GM12878 (cell line): ENCODE measurements at regions not wholly inside any gene's neighbourhood (a gene's known extent, or its start where the extent isn't known, plus 50 kb on each side); places are given as distances from the start of the nearest gene placed in this dataset.

ENCODE experiments used
- ATAC-seq: fragments of 200-7000 bp; cut with Tn5 transposase; 3 replicates; pipeline ENCODE4 v1.9.1; 2020; ENCODE audit warnings: mild to moderate bottlenecking, moderate library complexity
- BruUV-seq: library from RNA; stranded (reverse); fragments of 400-500 nt; replicated peaks from 2 replicates; lab custom pipeline; 2021; lab: Mats Ljungman, UMichigan
- CTCF ChIA-PET: fragments of 300-600 bp; sonication (Branson Sonifier 250); formaldehyde crosslinking; extraction: SDS; loops from one replicate; lab custom pipeline; 2021; ENCODE audit warnings: inconsistent platforms; lab: Yijun Ruan, JAX
- POLR2A ChIA-PET: fragments of 350-600 bp; formaldehyde crosslinking; extraction: SDS; loops from one replicate; lab custom pipeline; 2021; ENCODE audit warnings: inconsistent platforms; lab: Charles Lee
- RAD21 ChIA-PET: fragments of 300-600 bp; sonication (Branson Sonifier 250); formaldehyde crosslinking; loops from one replicate; lab custom pipeline; 2023; ENCODE audit warnings: antibody characterized with exemption; ENCODE audit not compliant: unreplicated experiment; lab: Charles Lee
- SMC1A ChIA-PET: fragments of 300-600 bp; sonication (Branson Sonifier 250); formaldehyde crosslinking; loops from one replicate; lab custom pipeline; 2023; ENCODE audit not compliant: unreplicated experiment, uncharacterized antibody; lab: Charles Lee
- DNase-seq: peaks from one replicate; pipeline ENCODE4 v3.0.0-alpha.2; 2011; ENCODE audit warnings: low read depth, low spot score
- FAIRE-seq: peaks from 3 replicates; lab custom pipeline; 2011; peaks lifted over from hg19 to GRCh38; lab: Jason Lieb, UNC
- H2AFZ ChIP-seq: 2 replicates; pipeline ENCODE4 v1.6.0; 2011; ENCODE audit warnings: low read depth, low read length, control low read depth; ENCODE audit not compliant: control insufficient read depth
- H3K27ac ChIP-seq: 2 replicates; pipeline ENCODE4 v1.5.1; 2011; ENCODE audit warnings: control low read depth; ENCODE audit not compliant: control insufficient read depth, insufficient read depth
- H3K27me3 ChIP-seq, 2 experiments: replicated peaks in 1 of 2; 2 replicates each; pipeline versions ENCODE4 v1.6.0 to v1.6.1; 2011; ENCODE audit warnings: low read length in 1 of 2; ENCODE audit not compliant: control insufficient read depth in 2 of 2, insufficient read depth in 2 of 2
- H3K36me3 ChIP-seq, 2 experiments: 2 replicates each; pipeline ENCODE4 v1.5.1; 2011; ENCODE audit warnings: low read length in 1 of 2; ENCODE audit not compliant: control insufficient read depth in 2 of 2, insufficient read depth in 2 of 2
- H3K4me1 ChIP-seq: 2 replicates; pipeline ENCODE4 v1.6.1; 2011; ENCODE audit warnings: mild to moderate bottlenecking, low read length, moderate library complexity, mixed read lengths; ENCODE audit not compliant: control insufficient read depth, insufficient read depth
- H3K4me2 ChIP-seq: 2 replicates; pipeline ENCODE4 v1.6.0; 2011; ENCODE audit warnings: control low read depth; ENCODE audit not compliant: control insufficient read depth, insufficient read depth
- H3K4me3 ChIP-seq: fragments of 200-600 bp; sonication (generic); 2 replicates; pipeline ENCODE4 v1.5.1; 2016
- H3K79me2 ChIP-seq: 2 replicates; pipeline ENCODE4 v1.6.0; 2011; ENCODE audit warnings: low read length; ENCODE audit not compliant: control insufficient read depth, insufficient read depth
- H3K9ac ChIP-seq: 2 replicates; pipeline ENCODE4 v1.8.0; 2011; ENCODE audit warnings: low read length, control low read depth, mixed read lengths; ENCODE audit not compliant: control insufficient read depth, insufficient read depth
- H3K9me3 ChIP-seq: replicated peaks from 3 replicates; pipeline ENCODE4 v1.5.1; 2011; ENCODE audit warnings: mild to moderate bottlenecking, low read length; ENCODE audit not compliant: control insufficient read depth, insufficient read depth
- H4K20me1 ChIP-seq: 2 replicates; pipeline ENCODE4 v1.6.0; 2011; ENCODE audit not compliant: control insufficient read depth, insufficient read depth
- CBX5 ChIP-seq: sonication (generic); IDR thresholded peaks from 2 replicates; pipeline ENCODE4 v1.6.1; 2016; ENCODE audit warnings: low read depth, moderate library complexity, mild to moderate bottlenecking, inconsistent platforms
- CEBPB ChIP-seq, 2 experiments: fragments of 150-350 bp in 1 of 2; IDR thresholded peaks; 2 replicates each; pipeline ENCODE4 v1.6.1; 2012 to 2014; ENCODE audit warnings: low read depth in 2 of 2, low read length in 2 of 2, borderline replicate concordance in 1 of 2, inconsistent platforms in 1 of 2
- CHD4 ChIP-seq: fragments of 200-600 bp; sonication (generic); IDR thresholded peaks from 2 replicates; pipeline ENCODE4 v1.6.1; 2016; ENCODE audit warnings: mild to moderate bottlenecking
- CREM ChIP-seq: IDR thresholded peaks from 2 replicates; pipeline ENCODE4 v1.6.1; 2014; ENCODE audit warnings: antibody characterized with exemption, low read depth
- HCFC1 ChIP-seq: fragments of 150-350 bp; IDR thresholded peaks from 2 replicates; pipeline ENCODE4 v1.6.1; 2014; ENCODE audit warnings: low read length
- JUNB ChIP-seq: IDR thresholded peaks from 2 replicates; pipeline ENCODE4 v1.6.1; 2016; ENCODE audit warnings: antibody characterized with exemption, mild to moderate bottlenecking
- RCOR1 ChIP-seq: conservative IDR thresholded peaks from 2 replicates; pipeline ENCODE4 v1.6.1; 2012; ENCODE audit warnings: low read depth, low read length, improper control_type of control experiment
- SKIL ChIP-seq: fragments of 450-650 bp; IDR thresholded peaks from 2 replicates; pipeline ENCODE4 v1.6.1; 2017; ENCODE audit warnings: mild to moderate bottlenecking, low read depth, inconsistent platforms; ENCODE audit not compliant: poor library complexity, severe bottlenecking
- YY1 ChIP-seq: IDR thresholded peaks from 2 replicates; pipeline ENCODE4 v1.6.1; 2011; ENCODE audit warnings: low read depth, mild to moderate bottlenecking, low read length
- ZBED1 ChIP-seq: IDR thresholded peaks from 2 replicates; pipeline ENCODE4 v1.6.1; 2016; ENCODE audit warnings: borderline replicate concordance
- ZBTB33 ChIP-seq: fragments of 450-650 bp; IDR thresholded peaks from 2 replicates; pipeline ENCODE4 v1.6.1; 2017; ENCODE audit warnings: mild to moderate bottlenecking
- ZNF24 ChIP-seq: fragments of 450-650 bp; IDR thresholded peaks from 2 replicates; pipeline ENCODE4 v1.6.1; 2017; ENCODE audit warnings: antibody characterized with exemption, mild to moderate bottlenecking
- ZNF384 ChIP-seq: IDR thresholded peaks from 2 replicates; pipeline ENCODE4 v1.6.1; 2012; ENCODE audit warnings: low read depth, mild to moderate bottlenecking, low read length, improper control_type of control experiment, borderline replicate concordance
- WGBS: methylation state at CpG from one replicate; pipeline ENCODE4 v1.1.6; 2016; ENCODE audit warnings: low lambda C conversion rate; ENCODE audit not compliant: insufficient replicate concordance, insufficient coverage; ENCODE audit errors: missing lambda C conversion rate; 5-methylcytosine and 5-hydroxymethylcytosine counted together
- in situ Hi-C: fragments of 300-500 bp; cut with MboI; formaldehyde crosslinking; loops from 9 replicates; pipeline ENCODE4 v1.14.3; 2018; ENCODE audit warnings: mixed read lengths
- intact Hi-C: fragments of 100-400 bp; cut with micrococcal nuclease; formaldehyde crosslinking; loops from one replicate; pipeline ENCODE4 v1.14.2; 2022; ENCODE audit not compliant: unreplicated experiment

- H3K4me3 ChIP-seq, result no peak overlapping the region
These were observed 707.8 kb upstream of the AMOT start for GRCh38 chrX:113548308-113549015.

More at GRCh38 chrX:113548308-113549015, 707.8 kb upstream of the AMOT start:
- WGBS, result 17% methylated on average over 2 of the region's 2 CpGs
- SMC1A ChIA-PET, result no interaction called here
- TF ChIP-seq RCOR1 (no peak), SKIL (no peak), CREM (no peak), ZNF24 (no peak), YY1 (no peak), JUNB (no peak), HCFC1 (no peak), ZNF384 (no peak), CEBPB (IDR thresholded peaks at IDR 0.05; ENCODE audit: borderline replicate concordance in 1 of 2, low read depth in 2 of 2, low read length in 2 of 2) (no peak), CHD4 (no peak), ZBED1 (no peak), CBX5 (no peak), ZBTB33 (no peak)
- Histone ChIP-seq H3K27me3 (no peaks in the 10 kb centered on the region), H4K20me1 (no peaks in the 10 kb centered on the region), H3K27ac (no peak overlapping the region), H2AFZ (no peak overlapping the region), H3K9me3 (no peaks in the 10 kb centered on the region), H3K36me3 (no peaks in the 10 kb centered on the region), H3K9ac (no peak overlapping the region), H3K4me1 (no peaks in the 10 kb centered on the region), H3K4me2 (no peak overlapping the region), H3K79me2 (no peaks in the 10 kb centered on the region)
- in situ Hi-C loops, result no loop called here
- no peak for DNase-seq
- no TSS peak for BruUV-seq
- no peak for FAIRE-seq
- POLR2A ChIA-PET, result no interaction called here
- intact Hi-C loops, result no loop called here
- CTCF ChIA-PET, result no interaction called here
- RAD21 ChIA-PET, result no interaction called here
- no peak for ATAC-seq
